NCI-H2107 treated with DMSO at 0.1 percent for 48 hours (cell line): ENCODE measurements at regions not wholly inside any gene's neighbourhood (a gene's known extent, or its start where the extent isn't known, plus 50 kb on each side); places are given as distances from the start of the nearest gene placed in this dataset.

Experiments used
- DNase-seq: peaks from one replicate; lab custom pipeline; 2025; ENCODE audit not compliant: unreplicated experiment; lab: John Stamatoyannopoulos, UW

- no peak for DNase-seq
Observed at GRCh38 chr4:57924951-57925350, 814.8 kb upstream of the IGFBP7 start.

DNA sequence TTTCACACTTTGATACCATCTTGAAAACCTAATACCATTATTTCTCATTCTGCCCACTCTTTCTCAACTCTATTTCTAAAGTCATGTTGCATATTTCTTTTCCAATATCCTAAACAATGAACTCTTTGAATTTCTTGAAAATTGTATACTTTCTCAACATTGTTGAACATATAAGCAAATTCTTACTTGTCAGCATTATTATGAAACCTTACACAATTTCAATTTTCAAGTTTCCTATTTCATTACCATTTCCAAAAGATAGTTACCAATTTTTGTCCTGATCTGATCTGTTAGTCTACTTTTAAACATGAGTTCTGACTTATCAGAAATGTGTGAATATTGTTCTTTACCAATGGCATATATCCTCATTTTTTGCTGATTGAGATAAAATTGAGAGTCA lies 806.3 kb upstream of the IGFBP7 start:
- DNase-seq = no peak

DNA sequence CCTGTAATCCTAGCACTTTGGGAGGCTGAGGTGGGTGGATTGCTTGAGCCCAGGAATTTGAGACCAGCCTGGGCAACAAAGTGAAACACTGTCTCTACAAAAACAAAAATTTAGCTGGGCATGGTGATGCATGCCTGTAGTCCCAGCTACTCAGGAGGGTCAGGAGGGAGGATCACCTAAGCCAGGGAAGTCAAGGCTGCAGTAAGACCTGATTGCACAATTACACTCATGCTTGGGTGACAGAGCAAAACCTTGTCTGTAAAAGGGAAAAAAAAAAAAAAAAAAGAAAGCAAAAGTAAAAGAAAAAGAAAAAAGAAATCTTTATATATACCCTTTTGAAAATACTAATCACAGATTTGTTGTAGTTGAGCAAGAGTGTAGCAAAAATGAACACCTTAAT lies 801.0 kb upstream of the IGFBP7 start:
- no peak for DNase-seq

DNA sequence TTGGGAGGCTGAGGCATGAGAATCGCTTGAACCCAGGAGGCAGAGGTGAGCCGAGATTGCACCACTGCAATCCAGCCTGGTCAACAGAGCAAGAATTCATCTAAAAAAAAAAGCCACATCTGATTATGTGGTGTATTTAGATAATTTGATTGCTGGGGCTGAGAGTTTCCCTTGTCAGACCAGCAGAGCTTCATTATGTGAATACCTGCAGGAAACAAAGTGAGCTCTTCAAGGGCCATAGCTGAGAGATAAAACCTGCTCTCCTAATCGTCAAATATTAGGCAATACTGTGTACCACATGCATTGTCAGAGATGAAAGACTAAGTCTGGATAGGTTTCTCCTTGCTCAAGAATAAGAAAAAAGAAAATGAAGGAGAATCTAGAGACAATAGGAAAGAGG lies 800.0 kb upstream of the IGFBP7 start:
- no peak for DNase-seq

DNA sequence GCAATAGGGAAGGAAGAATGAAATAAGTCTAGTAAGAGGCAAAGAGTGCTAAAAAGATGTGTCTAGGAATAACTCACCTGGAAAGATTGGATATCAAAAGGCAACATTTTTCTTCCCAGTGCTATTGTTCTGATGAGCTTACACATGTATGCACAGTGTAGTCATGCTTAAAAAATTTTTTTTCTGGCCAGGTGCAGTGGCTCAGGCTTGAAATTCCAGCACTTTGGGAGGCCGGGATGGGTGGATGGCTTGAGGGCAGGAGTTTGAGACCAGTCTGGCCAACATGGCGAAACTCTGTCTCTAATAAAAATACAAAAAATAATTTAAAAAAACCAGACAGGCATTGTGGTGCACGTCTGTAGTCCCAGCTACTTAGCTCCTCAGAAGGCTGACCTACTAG lies 795.8 kb upstream of the IGFBP7 start:
- DNase-seq = no peak

- no peak for DNase-seq
Observed at GRCh38 chr4:57877047-57877458, 766.9 kb upstream of the IGFBP7 start.

- no peak for DNase-seq
Observed at GRCh38 chr4:57875829-57876392, 765.7 kb upstream of the IGFBP7 start.

GRCh38 chr4:57866468-57867171 lies 756.4 kb upstream of the IGFBP7 start:
- no peak for DNase-seq

DNA sequence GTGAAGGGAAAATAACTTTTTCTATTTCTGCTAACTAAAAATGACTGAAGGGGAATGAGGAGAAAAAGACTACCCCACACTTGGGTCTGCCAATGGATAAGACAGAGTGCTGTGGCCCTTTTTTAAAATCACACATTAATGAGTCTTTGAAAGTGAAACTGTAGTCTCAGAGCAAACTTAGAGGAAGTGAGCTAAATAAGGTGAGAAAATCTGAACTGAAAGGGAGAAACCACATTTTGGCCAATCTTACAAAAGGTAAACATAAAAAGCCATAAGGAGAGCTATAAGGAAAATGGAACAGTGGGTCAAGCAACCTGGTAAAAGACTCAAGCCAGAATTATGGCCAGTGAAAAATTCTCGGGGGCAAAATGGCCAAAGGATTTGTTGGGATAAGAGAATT lies 755.1 kb upstream of the IGFBP7 start:
- no peak for DNase-seq

DNA sequence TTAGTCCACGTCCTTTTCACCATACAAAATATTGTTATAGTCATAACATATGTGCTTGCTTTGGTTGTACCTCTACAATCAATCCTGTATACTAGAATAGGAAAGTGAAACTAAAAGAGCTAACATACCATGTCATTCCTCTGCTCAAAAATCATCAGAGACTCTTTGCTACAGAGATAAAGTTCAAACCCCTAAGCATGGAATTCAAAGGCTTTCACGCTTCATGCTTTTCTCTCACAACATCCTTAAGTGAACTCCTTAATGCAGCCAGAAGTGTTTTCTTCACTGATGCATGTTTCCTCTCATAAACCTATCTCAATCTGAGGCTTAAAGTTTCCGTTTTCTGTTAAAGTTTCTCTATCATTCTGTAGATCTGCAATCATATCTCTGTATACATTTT lies 744.6 kb upstream of the IGFBP7 start:
- DNase-seq = no peak

DNA sequence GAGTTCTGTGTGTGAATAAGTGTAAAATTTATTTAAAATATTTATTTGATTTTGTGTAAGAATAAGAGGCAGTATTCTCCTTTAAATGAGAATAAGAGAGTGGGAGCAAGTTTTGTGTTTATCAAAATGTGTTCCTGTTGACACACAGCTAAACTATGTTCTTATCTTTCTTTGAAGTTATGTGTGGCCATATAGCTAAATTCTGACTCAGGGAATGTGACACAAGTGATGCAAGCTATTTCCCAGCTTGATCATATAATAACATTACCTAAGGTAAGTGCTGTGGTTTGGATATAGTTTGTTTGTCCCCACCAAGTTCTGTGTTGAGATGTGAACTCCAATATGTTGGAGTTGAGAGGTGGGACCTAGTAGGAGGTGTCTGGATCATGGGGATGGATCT lies 740.0 kb upstream of the IGFBP7 start:
- no peak for DNase-seq

- DNase-seq = no peak
Observed at GRCh38 chr4:57832083-57832482, 721.9 kb upstream of the IGFBP7 start.

- no peak for DNase-seq
Observed at GRCh38 chr4:57789666-57790065, 679.5 kb upstream of the IGFBP7 start.

- DNase-seq = no peak
Observed at GRCh38 chr4:57777876-57778275, 667.7 kb upstream of the IGFBP7 start.

GRCh38 chr4:57774681-57775080 lies 664.5 kb upstream of the IGFBP7 start:
- no peak for DNase-seq

GRCh38 chr4:57774171-57774570 lies 664.0 kb upstream of the IGFBP7 start:
- DNase-seq = no peak

DNA sequence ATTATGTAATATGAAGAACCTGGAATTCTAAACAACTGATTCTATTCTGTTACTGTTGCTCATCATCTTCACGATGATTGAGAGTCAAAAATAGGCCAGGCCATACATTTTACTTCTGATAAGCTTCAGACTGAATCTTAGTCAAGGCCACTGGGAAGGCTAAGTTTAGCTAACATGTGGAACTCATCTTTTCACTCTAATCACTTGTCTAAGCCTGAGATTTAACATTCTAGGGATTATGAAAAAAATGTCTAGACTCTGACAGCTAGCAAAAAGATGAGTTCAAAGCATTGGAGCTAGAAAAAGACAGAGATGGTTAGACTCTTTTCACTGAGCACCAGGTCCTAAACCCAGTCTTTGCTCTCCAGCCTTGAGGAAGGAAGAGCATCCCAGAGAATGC lies 656.2 kb upstream of the IGFBP7 start:
- DNase-seq = no peak

DNA sequence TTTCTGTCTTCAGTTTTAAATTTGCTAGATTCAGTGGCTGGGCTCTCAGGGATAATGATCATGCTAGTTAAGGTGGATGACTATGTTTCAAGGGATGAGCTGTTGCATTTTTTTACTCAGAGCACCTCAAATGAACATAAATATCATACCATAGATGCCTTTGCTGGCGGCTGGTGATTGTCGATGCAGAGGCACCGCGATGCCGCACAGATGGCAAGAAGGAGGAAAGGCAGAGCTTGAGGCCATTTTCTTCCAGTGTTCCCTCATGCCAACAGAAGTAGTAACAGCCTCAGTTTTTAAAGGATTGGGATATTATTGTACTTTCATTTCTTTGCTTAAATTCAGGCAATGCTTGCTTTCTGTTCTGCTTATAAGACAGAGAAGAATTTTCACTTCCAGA lies 654.7 kb upstream of the IGFBP7 start:
- no peak for DNase-seq

GRCh38 chr4:57763070-57763469 lies 652.9 kb upstream of the IGFBP7 start:
- no peak for DNase-seq

DNA sequence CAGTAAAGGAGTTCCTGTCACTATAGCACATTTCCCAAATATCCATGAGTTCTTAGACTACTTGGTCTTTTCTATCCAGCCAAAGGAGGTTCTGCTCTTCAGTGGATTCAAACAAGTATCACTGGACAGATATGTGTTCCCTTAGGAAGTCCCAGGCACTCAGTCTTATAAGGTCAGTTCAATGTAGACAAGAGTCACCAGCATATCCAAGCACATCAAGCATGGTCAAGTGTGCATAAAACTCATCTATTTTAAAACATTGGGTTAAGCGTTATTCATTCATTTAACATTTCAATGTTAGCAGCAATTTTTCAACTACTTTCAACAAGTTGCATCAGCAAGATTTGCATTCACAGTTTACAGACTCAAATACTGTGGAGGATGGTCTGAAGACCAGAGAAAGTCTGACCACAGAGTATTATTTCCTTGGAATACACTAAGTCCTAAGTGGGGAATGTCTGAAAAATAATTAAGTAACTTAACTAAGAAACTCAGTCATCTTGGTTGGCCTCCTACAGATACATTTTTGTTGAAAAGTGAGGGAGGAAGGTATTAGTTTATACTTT lies 630.5 kb upstream of the IGFBP7 start:
- no peak for DNase-seq

DNA sequence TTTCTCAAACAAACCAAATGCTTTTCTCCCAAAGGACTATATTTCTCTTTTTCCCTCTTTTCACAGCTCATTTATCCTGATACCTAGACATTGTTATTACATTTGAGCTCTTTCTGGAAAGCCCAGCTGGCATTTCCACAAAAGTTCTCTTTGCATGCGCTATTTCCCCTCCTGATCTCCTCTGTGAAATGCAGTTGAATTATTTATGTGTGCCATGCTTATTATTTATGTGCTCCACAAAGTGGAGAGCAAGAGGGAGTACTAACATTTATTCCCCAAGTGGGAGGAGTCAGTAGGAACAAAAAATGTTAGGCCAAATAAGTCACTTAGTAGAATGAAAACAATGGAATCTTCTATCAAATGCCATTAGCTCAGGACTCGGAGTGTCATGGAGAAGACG lies 626.6 kb upstream of the IGFBP7 start:
- DNase-seq = no peak

GRCh38 chr4:57734104-57734670 lies 624.0 kb upstream of the IGFBP7 start:
- no peak for DNase-seq
